ENCODE measurements at regions not wholly inside any gene's neighbourhood (a gene's known extent, or its start where the extent isn't known, plus 50 kb on each side); places are given as distances from the start of the nearest gene placed in this dataset.
A peak's percentile ranks its signal among the peaks of the same experiment; 100 is the strongest.
"Not testable (repeated sequence)": the region's sequence is repeated elsewhere in the genome, so short reads cannot be mapped to it uniquely, and the experiment has no call there.

- DNase-seq, result peak in 2 of 5 experiments; percentile 11 to 41
These were observed 107.2 kb upstream of the FOXA2 start for GRCh38 chr20:22691369-22692118.

- no peak for DNase-seq
These were observed 107.7 kb upstream of the FOXA2 start for GRCh38 chr20:22692119-22692475.

- not testable (repeated sequence) for DNase-seq
These were observed 108.2 kb upstream of the FOXA2 start for GRCh38 chr20:22692620-22693019.

DNA sequence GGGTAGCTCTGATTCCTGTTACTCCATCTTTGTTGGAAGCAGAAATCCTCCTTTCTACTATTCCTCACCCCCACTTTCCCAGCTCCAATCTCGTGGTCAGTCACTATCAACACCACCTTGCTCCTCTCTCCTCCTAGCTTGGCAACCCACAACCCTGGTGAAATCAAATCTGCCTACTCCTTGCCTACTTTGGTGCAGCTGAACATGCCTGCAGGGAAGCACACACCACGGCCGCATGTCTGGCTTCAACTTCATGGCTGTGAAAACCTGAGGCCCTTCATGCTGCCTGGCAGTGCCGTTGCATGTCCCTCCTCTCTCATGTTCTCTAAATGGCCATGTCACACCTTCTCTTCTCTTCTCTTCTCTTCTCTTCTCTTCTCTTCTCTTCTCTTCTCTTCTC is 112.4 kb upstream of the FOXA2 start:
- no peak for DNase-seq

DNA sequence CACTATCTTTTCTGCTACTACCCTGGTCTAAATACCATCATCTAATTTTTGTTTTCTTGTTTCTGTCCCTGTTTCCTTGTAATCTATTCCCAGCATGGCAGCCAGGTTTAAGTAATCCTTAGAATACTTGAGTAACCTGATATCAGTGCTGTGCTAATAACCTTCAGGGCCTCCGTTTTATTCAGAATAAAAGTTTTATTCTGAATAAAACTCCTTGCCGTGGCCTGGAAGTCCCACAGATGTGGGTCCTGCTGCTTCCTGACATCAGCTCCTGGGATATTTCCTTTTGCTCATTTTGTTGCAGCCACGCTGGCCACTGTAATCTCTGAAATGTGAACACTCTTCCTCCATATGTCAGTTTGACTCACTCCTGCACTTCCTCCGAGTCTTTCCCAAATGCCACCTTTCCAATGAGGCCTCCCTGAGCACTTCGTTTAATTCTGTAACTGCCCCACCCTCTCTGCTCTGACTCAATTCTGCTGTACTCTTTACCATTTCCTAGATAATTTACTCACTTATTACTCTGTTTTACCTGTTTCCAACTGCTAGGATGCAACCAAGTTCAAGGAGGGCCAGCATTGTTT is 114.0 kb upstream of the FOXA2 start:
- no peak for DNase-seq

DNA sequence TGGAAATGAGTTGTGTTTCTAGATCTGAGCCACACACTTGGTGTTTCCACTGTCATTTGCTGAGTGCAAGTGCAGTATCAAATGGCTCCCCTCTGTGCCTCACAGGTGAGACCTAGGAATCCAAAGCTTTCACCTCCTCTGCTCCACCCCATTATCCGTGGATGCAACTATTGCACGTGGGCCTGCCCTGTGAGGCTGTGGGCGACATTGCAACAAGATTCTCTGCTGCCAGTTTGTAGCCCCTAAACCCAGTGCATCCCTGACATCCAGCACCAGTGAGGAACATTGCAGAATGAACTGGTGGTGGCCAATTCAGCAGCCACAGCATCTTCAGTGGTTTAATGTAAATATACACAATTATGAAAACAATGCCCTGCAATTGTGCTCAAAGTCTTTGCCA is 115.0 kb upstream of the FOXA2 start:
- no peak for DNase-seq

- no peak for DNase-seq
These were observed 116.0 kb upstream of the FOXA2 start for GRCh38 chr20:22700367-22700766.

DNA sequence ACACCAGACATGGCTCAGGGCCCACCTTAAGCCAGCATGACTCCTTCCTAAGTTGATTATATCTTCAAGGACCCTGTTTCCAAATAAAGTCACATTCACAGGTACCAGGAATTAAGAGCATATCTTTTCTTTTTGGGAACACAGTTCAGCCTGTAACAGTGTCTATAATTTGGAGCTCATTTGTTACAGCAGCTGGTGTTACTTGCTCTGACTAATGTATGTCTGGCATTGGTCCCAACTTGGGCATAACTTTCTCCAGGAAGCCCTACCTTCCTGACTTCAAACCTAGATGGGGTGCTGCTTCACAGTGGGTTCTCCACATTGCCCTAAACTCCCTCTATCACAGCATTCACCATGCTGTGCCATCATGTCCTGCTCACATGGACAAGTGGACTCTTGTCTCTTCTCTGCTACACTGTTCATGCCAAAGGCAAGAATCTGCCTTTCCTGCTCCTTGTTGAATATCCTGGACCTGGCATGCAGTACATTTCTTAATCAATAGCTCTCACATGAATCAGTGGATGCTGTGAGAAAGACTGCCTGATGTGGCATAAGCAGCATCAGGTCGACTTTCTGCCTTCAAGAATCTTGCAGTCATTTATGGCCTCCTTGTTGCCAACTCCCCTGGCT is 117.4 kb upstream of the FOXA2 start:
- no peak for DNase-seq

GRCh38 chr20:22703843-22704242 is 119.5 kb upstream of the FOXA2 start:
- no peak for DNase-seq

DNA sequence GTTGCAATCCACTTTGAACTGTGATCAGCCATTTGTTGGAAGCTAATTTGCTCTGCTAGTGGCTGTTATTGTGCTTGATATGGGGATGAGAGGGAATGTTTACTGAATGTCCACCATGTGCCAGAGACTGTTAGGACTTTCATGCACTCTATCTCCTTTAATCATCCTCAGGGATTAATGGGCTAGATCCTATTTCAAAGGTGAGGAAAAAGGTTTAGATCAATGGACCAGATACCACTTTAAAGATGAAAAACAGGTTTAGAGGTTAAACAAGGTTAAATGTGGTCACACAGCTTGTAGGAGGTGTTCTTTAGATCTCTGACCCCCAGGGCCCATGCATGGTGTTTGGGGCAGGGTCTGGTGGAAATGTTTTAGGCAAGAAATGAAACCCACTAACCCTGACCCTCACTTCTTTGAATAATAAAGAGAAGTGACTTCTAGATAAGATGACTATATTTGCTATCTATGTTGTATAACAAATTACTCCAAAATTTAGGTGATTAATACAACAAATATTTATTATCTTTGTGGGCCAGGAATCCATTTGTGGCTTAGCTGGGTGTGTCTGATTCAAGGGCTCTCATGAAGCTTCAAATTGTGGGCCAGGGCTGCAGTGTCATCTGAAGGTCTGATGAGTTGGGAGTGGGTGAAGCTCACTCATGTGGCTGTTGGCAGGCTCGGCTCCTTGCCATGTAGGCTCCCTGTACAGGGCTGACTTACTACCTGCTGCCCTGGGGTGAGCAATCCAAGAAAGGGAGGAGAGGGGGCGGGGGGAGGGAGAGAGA is 127.8 kb upstream of the FOXA2 start:
- no peak for DNase-seq

DNA sequence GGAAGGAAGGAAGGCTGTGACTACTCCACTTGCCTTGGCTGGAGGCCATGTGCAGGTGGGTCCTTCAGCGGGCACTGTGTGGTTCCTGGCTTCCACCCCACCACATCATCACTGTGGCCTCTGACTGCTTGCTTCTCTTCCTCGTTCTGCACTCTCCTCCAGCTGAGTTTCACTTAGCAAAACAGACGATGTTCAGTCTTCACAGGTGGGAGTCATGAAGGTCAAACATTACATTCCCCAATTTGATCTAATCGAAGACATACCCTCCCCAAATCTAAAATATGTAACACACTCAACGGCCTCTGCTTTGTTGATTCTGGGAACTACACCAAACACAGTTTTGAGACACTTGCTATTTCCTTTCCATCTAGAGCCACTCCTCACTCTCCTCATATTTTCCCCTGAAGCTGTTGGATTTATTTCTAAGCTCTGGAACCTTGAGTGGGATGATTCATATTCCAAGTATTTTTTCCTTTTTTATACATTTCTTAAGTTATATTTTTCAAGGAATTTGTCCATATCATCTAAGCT is 132.5 kb upstream of the FOXA2 start:
- no peak for DNase-seq

- DNase-seq, result no peak
These were observed 133.1 kb upstream of the FOXA2 start for GRCh38 chr20:22717466-22717865.

GRCh38 chr20:22719167-22719591 is 134.8 kb upstream of the FOXA2 start:
- no peak for DNase-seq

DNA sequence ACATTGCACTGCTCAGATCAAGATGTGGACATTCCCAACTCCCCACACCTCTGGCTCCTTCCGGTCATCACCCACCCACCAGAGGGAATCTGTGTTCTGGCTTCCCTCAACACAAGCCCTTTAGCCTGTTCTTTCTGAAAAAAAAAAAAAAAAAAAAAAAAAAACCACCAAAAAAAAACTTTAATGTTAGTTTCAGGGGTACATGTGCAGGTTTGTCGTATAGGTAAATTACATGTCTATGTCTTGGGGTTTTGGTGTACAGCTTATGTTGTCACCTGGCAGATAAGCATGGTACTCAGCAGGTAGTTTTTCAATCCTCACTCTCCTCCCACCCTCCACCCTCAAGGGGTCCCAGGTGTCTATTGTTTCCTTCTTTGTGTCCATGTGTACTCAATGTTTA is 135.8 kb upstream of the FOXA2 start:
- no peak for DNase-seq

GRCh38 chr20:22722811-22723210 is 138.4 kb upstream of the FOXA2 start:
- DNase-seq, result no peak

DNA sequence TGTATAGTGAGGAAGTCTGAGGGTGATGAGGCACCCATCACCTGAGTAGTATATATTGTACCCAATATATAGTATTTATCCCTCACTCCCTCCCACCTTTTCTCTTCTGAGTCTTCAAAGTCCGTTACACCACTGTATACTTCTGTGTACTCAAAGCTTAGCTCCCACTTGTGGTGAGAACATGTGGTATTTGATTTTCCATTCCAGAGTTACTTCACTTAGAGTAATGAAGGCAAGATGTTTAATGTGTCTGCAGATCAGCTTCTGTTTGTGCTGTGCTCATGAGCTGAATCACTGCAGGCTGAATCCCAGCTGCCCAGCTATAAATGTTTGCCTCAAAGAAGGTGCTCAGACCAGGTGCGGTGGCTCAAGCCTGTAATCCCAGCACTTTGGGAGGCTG is 139.3 kb upstream of the FOXA2 start:
- DNase-seq, result no peak

DNA sequence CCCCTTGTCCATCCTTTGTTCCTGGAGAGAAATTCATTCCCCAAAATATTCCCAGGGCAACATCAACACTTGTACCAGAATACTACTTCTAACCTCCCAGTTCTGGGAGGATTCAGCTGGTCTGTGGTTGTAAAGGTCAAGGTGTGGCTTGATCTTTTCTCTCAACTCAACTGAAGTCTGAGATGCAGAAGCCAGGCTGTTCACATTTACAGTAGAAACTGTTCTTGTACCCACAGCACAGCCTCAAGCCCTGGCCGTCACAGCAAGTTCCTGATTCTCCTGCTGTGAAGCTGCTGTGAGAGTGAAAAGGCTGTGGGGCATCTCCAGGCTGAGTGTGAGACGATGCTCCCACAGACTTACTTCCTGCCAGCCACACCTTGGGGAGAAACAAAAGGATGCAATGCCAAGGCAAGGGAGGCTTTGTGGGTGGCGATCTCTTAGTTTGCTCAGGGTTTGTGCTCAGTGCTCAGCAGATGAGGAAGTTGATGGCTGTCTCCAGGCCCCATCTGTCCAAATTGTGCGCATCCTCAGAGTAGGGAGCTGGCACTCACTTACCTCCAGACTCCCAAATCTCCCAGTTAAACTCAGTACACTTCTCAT is 143.9 kb upstream of the FOXA2 start:
- no peak for DNase-seq

DNA sequence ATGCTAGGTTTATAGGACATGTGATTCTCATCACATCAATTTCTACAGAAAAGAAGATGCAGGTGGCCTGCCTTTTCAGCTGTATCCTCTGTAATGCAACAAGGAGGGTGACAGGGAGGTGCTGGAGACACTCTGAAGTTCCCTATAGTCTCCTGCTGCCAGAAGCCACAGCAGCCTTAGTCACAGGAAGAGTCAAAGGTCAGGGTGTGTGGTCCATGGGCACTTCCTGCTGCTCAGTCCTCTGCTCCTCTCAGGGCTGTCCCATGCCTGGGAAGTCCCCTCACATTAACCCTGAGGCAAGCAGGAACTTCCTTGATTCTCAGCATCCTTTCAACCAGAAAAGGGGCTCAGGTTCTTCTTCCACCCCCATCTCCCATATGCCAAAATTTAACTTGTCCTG is 144.8 kb upstream of the FOXA2 start:
- DNase-seq, result no peak

DNA sequence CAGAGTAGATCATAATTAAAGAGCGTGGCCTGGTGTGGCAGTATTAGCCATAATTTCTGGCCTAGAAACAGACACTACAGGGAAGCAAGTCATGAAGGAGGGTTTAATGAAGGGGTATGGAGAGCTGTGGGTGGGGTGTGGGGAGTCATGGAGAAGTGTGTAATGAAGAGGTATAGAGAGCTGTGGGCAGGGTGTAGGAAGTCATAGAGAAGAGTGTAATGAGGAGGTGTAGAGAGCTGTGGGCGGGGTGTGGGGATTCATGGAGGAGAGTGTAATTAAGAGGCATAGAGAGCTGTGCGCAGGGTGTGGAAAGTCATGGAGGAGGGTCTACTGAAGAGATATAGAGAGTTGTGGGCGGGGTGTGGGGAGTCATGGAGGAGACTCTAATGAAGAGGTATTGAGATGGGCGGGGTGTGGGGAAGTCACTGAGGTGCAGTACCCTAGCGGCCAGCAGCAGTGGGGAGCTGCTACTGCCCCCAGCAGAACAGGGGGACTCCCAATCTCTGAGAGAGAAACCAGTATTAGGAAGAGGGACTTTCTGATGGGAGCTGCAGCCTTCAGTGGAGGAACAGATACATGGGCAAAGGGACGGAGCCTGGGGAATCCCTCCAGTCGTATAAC is 145.4 kb upstream of the FOXA2 start:
- DNase-seq, result no peak

DNA sequence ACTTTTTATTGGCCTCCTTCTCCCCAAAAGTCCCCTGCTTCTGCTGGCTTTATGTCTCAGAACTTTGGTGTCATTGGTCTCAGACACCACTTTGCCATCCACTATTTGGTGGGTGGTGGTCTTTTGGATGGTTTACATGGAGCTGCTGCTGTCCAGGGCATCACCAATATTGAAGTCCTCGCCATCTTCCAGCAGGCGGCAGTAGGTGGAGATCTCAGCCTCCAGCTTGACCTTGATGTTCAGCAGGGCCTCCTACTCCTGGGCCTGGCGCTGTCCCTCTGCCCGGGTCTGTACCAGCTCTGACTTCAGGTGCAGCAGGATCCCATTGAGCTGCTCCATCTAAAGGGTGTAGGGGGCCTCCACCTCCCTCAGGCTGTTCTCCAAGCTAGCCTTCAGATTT is 148.4 kb upstream of the FOXA2 start:
- DNase-seq, result no peak

DNA sequence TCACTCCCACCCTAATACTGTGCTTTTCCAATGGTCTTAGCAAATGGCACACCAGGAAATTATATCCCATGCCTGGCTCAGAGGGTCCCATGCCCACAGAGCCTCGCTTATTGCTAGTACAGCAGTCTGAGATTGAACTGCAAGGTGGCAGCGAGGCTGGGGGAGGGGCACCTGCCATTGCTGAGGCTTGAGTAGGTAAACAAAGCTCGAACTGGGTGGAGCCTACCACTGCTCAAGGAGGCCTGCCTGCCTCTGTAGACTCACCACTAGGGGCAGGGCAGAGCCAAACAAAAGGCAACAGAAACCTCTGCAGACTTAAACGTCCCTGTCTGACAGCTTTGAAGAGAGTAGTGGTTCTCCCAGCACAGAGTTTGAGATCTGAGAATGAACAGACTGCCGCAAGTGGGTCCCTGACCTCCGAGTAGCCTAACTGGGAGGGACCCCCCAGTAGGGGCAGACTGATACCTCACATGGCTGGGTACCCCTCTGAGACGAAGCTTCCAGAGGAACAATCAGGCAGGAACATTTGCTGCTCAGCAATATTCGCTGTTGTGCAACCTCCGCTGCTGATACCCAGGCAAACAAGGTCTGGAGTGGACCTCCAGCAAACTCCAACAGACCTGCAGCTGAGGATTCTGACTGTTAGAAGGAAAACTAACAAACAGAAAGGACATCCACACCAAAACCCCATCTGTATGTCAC is 150.7 kb upstream of the FOXA2 start:
- DNase-seq, result not testable (repeated sequence)

DNA sequence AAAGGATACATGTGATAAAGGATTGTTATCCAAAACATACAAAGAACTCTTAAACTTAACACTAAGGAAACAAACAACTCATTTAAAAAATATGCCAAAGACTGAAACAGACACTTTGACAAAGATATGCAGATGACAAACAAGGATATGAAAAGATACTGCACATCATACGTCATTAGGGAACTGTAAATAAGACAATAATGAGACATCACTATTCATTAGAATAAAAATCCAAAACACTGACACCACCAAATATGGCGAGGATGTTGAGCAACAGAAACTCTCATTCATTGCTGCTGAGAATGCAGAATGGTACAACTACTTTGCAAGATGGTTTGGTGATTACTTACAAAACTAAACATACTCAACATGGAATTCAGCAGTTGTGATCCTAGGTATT is 156.5 kb upstream of the FOXA2 start:
- DNase-seq, result no peak
